ENCODE measurements at regions not wholly inside any gene's neighbourhood (a gene's known extent, or its start where the extent isn't known, plus 50 kb on each side); places are given as distances from the start of the nearest gene placed in this dataset.

DNA sequence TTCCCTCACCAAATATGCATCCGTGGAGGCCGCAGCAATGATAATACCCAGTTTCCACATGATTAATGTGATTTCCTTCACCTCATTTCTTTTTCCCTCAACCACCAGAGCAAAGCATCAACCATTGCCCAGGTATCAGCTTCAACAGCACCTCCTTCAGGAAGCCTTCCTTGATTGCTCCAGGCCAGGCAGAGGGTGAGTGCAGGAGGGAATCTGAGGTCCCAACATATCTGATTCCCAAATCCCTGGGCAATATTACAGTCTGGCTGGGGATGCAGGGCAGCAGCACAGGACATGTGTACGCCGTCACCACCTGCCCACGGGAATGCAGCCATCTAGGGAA lies 142.4 kb upstream of the MYCN start:
- TF ChIP-seq POLR2A (IDR thresholded peaks at IDR 0.05): no peak
- TF ChIP-seq, protein P1, sequence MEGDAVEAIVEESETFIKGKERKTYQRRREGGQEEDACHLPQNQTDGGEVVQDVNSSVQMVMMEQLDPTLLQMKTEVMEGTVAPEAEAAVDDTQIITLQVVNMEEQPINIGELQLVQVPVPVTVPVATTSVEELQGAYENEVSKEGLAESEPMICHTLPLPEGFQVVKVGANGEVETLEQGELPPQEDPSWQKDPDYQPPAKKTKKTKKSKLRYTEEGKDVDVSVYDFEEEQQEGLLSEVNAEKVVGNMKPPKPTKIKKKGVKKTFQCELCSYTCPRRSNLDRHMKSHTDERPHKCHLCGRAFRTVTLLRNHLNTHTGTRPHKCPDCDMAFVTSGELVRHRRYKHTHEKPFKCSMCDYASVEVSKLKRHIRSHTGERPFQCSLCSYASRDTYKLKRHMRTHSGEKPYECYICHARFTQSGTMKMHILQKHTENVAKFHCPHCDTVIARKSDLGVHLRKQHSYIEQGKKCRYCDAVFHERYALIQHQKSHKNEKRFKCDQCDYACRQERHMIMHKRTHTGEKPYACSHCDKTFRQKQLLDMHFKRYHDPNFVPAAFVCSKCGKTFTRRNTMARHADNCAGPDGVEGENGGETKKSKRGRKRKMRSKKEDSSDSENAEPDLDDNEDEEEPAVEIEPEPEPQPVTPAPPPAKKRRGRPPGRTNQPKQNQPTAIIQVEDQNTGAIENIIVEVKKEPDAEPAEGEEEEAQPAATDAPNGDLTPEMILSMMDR (IDR thresholded peaks at IDR 0.05 in 4 of 5, conservative IDR thresholded peaks at IDR 0.05 in 1 of 5): no peak
- no peak for ATAC-seq
- in situ Hi-C loops (cut with MboI; ENCODE audit: low sequenced_read_pairs in 4 of 4): no loop called here

DNA sequence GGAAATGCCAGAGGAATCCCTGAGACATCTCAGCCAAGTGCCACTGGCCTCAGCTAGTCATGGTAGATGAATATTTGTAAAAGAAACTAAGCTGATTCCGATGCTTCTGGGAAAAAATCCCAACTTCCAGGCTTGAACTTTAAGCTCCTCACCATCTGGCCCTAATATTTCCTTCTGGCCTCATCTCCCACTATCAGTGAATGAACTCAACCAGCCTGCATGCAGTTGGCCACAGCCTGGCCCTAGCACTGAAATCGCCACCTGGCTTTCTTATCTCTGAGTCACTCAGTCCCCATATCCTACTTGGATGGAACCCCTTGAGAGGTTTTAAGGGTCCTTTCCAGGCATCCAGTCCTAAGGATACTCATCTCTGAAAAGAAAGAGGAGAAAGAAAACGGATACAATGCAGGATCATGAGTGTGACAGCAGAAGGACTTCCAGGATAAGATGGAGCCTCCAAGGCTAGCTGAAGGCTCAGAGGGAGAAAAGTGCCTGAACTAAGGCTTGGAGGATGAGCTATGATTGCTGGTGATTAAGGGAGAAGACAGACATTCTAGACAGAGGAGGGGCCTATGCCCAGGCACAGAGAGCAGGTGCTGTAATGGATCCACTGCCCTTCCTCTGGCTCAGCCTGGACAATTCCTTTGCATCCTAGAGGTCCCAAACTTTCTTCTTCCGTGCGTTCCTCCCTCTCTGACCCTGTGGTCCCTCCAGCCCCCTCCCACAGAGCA lies 141.5 kb upstream of the MYCN start:
- H3K36me3 ChIP-seq: no peaks in the 10 kb centered on the region
- H3K27ac ChIP-seq: no peak overlapping the region
- H3K9me3 ChIP-seq: no peaks in the 10 kb centered on the region
- in situ Hi-C loops (cut with MboI; ENCODE audit: low sequenced_read_pairs in 4 of 4): no loop called here
- H3K27me3 ChIP-seq: no peaks in the 10 kb centered on the region
- H3K4me1 ChIP-seq: peaks cover 0 to 6% of the 10 kb centered on the region in 2 donors
- TF ChIP-seq POLR2A (IDR thresholded peaks at IDR 0.05): no peak
- TF ChIP-seq, protein P1 (IDR thresholded peaks at IDR 0.05 in 4 of 5, conservative IDR thresholded peaks at IDR 0.05 in 1 of 5): no peak
- intact Hi-C loops (cut with DNase I; ENCODE audit: low total_unique reads): no loop called here
- no peak for ATAC-seq
- H3K4me3 ChIP-seq: no peak overlapping the region
- DNase-seq: no peak

More for the DNA sequence above, 142.4 kb upstream of the MYCN start:
- intact Hi-C loops (cut with DNase I; ENCODE audit: low total_unique reads): no loop called here
- no peaks in the 10 kb centered on the region for H3K27me3 ChIP-seq
- H3K4me1 ChIP-seq: peaks cover 0 to 6% of the 10 kb centered on the region in 2 donors
- no peaks in the 10 kb centered on the region for H3K36me3 ChIP-seq
- H3K27ac ChIP-seq: no peak overlapping the region
- H3K4me3 ChIP-seq: no peak overlapping the region
- DNase-seq: no peak
- no peaks in the 10 kb centered on the region for H3K9me3 ChIP-seq

DNA sequence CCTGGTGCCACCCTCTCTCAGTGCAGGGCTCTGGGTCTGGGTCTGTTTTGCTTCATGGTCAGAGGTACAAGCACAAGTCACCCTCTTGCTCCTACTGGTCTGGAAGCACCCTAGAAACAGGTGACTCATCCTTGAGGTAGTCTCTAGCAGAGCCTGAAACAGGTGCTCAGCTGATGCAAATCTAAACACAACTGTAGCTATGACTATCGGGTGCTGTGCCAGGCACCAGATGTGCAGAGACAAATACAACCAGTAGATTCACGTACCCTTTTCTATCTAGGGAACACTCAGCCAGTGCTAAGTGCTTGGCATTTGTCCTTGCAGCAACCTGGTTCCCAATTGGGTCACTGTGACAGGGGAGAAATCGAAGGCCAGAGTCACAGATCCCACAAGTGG lies 140.9 kb upstream of the MYCN start:
- H3K36me3 ChIP-seq: no peaks in the 10 kb centered on the region
- intact Hi-C loops (cut with DNase I; ENCODE audit: low total_unique reads): no loop called here
- H3K9me3 ChIP-seq: no peaks in the 10 kb centered on the region
- H3K27ac ChIP-seq: no peak overlapping the region
- no peak overlapping the region for H3K4me3 ChIP-seq
- no peaks in the 10 kb centered on the region for H3K27me3 ChIP-seq
- DNase-seq (no peak), ATAC-seq (no peak)
- no peak for TF ChIP-seq POLR2A (IDR thresholded peaks at IDR 0.05)
- TF ChIP-seq, protein P1 (IDR thresholded peaks at IDR 0.05 in 4 of 5, conservative IDR thresholded peaks at IDR 0.05 in 1 of 5): no peak
- H3K4me1 ChIP-seq: peaks cover 0 to 6% of the 10 kb centered on the region in 2 donors
- in situ Hi-C loops (cut with MboI; ENCODE audit: low sequenced_read_pairs in 4 of 4): no loop called here

DNA sequence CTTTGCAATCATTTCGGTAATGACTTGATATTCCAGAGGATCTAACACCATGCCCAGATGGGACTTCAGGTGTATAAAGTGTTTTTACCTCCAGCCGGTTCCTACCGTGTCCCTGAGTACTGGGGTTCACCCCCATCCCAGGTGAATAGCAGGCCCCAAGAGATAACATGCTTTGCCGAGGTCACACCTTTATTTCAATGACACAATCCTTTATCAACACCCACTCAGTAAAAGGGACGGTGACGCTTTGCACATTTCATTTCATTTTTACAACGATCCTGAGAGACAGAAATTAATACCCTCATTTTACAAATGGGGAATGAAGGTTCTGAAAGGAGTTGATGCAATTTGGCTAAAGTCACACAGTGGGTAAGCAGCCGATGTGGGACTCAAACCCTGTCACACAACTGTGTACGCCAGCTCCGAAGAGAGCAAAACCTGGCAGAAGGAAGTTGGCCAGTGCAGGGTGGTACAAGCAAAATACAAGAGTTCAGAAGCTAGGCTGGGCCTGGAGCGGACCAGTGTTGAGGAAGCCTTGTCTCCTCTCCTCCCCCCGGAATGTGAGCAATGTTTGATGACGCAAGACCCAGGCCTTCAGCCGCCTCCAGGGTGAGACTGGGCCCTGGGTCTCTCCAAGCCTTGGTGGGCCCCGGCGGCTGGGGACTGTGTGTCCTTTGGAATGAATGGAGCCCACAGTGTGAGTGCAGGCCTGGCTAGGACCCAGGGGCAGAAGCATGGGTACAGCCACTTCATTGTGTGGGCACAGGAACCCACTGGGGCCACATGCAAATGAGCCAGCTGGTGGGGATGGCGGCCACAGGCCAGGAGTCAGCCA lies 139.6 kb upstream of the MYCN start:
- in situ Hi-C loops (cut with MboI; ENCODE audit: low sequenced_read_pairs in 4 of 4): no loop called here
- intact Hi-C loops (cut with DNase I; ENCODE audit: low total_unique reads): no loop called here
- ATAC-seq: no peak
- no peak overlapping the region for H3K27ac ChIP-seq
- no peaks in the 10 kb centered on the region for H3K36me3 ChIP-seq
- H3K9me3 ChIP-seq: no peaks in the 10 kb centered on the region
- H3K27me3 ChIP-seq: no peaks in the 10 kb centered on the region
- H3K4me1 ChIP-seq: no peaks in the 10 kb centered on the region
- DNase-seq: no peak
- no peak overlapping the region for H3K4me3 ChIP-seq
- TF ChIP-seq, protein P1 (IDR thresholded peaks at IDR 0.05 in 4 of 5, conservative IDR thresholded peaks at IDR 0.05 in 1 of 5): no peak
- TF ChIP-seq POLR2A (IDR thresholded peaks at IDR 0.05): no peak
